GM18867 (cell line): ENCODE measurements at regions not wholly inside any gene's neighbourhood (a gene's known extent, or its start where the extent isn't known, plus 50 kb on each side); places are given as distances from the start of the nearest gene placed in this dataset.

Experiments
- ATAC-seq: cut with Tn5 transposase; IDR thresholded peaks from one replicate; pipeline ENCODE4 v1.9.1; 2021; ENCODE audit warnings: mild to moderate bottlenecking, moderate library complexity; ENCODE audit not compliant: unreplicated experiment

- no peak for ATAC-seq
Measured at GRCh38 chr6:126285871-126286365, 54.0 kb upstream of the CENPW start.
